BLaER1 (cell line): ENCODE measurements at regions not wholly inside any gene's neighbourhood (a gene's known extent, or its start where the extent isn't known, plus 50 kb on each side); places are given as distances from the start of the nearest gene placed in this dataset.

Experiments used
- H3K27ac ChIP-seq: shearing (Covaris generic); formaldehyde crosslinking; 2 replicates; pipeline ENCODE4 v1.8.1; 2022
- H3K27me3 ChIP-seq: shearing (Covaris generic); formaldehyde crosslinking; 2 replicates; pipeline ENCODE4 v1.8.1; 2022
- H3K36me3 ChIP-seq: shearing (Covaris generic); formaldehyde crosslinking; 2 replicates; pipeline ENCODE4 v1.8.1; 2022
- H3K4me1 ChIP-seq: shearing (Covaris generic); formaldehyde crosslinking; 2 replicates; pipeline ENCODE4 v1.8.1; 2022
- H3K4me2 ChIP-seq: shearing (Covaris generic); formaldehyde crosslinking; 2 replicates; pipeline ENCODE4 v1.8.1; 2022
- H3K4me3 ChIP-seq: shearing (Covaris generic); formaldehyde crosslinking; 2 replicates; pipeline ENCODE4 v1.8.1; 2022
- H3K9ac ChIP-seq: shearing (Covaris generic); formaldehyde crosslinking; 2 replicates; pipeline ENCODE4 v1.8.1; 2022
- H3K9me3 ChIP-seq: shearing (Covaris generic); formaldehyde crosslinking; 2 replicates; pipeline ENCODE4 v1.8.1; 2022
- H4K20me1 ChIP-seq: shearing (Covaris generic); formaldehyde crosslinking; 2 replicates; pipeline ENCODE4 v1.8.1; 2022
- Cebpa-rat ChIP-seq: shearing (Covaris generic); IDR thresholded peaks from 2 replicates; pipeline ENCODE4 v1.8.1; 2022

DNA sequence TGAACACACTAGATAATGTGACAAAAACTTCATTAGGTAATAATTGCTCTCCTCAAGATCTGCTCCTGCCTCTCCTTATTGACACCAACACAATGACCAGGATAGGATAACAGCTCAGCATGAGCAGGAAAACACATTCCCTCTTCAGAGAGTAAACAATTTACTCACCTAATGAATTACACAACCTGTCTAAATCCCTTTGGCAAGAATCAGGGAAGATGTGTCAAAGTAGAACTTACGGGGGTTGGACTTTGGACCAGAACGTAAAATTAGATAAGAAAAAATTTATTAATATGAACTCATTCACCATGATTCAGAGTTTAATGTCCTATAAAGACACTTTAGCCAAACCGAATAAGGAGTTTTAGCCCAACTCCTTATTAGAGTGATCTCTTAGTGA lies 512.2 kb downstream of the SATB2 start:
- H3K4me1 ChIP-seq: no peaks in the 10 kb centered on the region
- H3K27me3 ChIP-seq: no peaks in the 10 kb centered on the region
- no peaks in the 10 kb centered on the region for H3K9me3 ChIP-seq
- no peak for TF ChIP-seq Cebpa-rat
- H3K9ac ChIP-seq: no peak overlapping the region
- no peak overlapping the region for H3K4me3 ChIP-seq
- H4K20me1 ChIP-seq: no peaks in the 10 kb centered on the region
- H3K4me2 ChIP-seq: no peak overlapping the region
- no peaks in the 10 kb centered on the region for H3K36me3 ChIP-seq
- H3K27ac ChIP-seq: no peak overlapping the region

DNA sequence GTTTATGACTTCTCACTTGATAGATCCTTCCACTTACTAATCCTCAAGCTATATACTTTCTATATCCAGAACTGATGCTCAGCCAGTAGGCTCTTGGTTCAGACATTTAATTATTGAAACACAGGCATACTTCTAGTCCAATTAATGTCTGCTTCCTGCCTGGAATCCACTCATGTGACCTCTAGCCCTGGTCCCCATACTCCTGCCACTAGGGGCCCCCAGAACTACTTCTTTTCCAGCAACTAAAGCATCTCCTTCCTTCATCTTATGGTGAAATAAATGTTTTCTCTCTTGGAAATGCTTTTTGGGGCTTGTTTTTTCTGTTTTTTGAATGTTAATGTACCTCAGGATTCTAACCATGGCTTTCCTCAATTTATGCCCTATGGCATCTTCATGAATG lies 527.6 kb downstream of the SATB2 start:
- Histone ChIP-seq H3K9ac (no peak overlapping the region), H3K9me3 (peaks cover 9% of the 10 kb centered on the region; the same call in 1 of the 2 replicates), H3K27ac (no peak overlapping the region), H3K36me3 (no peaks in the 10 kb centered on the region), H3K4me2 (no peak overlapping the region), H3K4me1 (no peaks in the 10 kb centered on the region), H3K4me3 (no peak overlapping the region), H3K27me3 (no peaks in the 10 kb centered on the region), H4K20me1 (no peaks in the 10 kb centered on the region)
- TF ChIP-seq Cebpa-rat: no peak

DNA sequence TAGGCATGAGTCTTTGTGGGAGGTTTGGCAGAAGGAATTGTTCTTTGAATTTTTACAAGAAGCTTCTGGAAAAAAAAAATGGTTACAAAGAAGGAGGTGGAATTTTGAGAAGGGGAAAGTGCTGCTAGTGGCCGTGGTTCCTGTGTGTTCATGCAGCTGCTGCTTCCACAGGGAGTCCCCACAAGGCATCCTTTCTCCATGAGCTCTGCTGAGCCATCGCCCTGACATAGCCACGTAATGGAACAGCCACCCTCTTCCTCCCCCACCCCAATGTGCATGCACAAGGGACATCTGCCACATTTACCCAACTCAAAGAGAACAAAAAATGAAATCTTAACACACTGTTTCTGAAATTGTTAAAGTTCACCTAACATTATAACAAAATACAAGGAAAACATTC lies 529.7 kb downstream of the SATB2 start:
- Histone ChIP-seq H3K9me3 (peaks cover 6% of the 10 kb centered on the region; the same call in 1 of the 2 replicates), H3K27ac (no peak overlapping the region), H3K27me3 (no peaks in the 10 kb centered on the region), H3K4me3 (no peak overlapping the region), H4K20me1 (no peaks in the 10 kb centered on the region), H3K36me3 (no peaks in the 10 kb centered on the region), H3K4me1 (no peaks in the 10 kb centered on the region), H3K4me2 (no peak overlapping the region), H3K9ac (no peak overlapping the region)
- no peak for TF ChIP-seq Cebpa-rat

DNA sequence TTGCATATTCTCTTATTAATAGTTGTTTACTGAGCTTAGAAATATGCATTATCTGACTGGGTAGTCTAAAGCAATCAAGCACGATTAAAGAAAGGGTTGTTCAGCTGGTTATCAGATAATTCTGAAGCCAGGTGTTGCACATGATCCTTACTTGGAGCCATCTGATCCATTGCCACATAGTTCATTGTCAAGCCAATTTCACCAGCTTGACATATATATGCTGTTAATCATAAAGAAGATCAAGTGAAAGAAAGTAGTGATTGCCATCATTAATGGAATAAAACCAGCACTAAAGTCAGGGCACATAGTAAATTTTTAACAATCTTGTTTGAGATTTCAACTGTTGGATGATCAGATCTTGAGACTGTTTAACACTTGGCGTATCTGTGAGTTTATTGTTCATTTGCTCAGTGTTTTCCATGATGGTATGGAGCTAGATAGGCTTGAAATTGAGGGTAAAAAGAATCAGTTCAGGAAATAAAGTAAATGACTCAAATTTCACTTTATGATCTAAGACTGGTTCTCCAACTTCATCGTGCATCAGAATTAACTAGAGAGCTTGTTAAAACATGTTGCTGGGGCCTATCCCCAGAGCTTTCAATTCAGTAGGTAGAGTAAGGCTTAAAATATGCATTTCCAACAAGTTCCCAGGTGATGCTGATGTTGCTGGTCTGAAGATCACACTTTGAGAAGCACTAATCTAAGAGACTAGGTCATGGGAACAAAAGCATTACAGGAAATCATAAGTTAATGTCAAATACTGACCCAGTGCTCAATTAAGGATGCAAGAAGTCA lies 539.6 kb downstream of the SATB2 start:
- Histone ChIP-seq H3K9me3 (no peaks in the 10 kb centered on the region), H4K20me1 (no peaks in the 10 kb centered on the region), H3K9ac (no peak overlapping the region), H3K27ac (no peak overlapping the region), H3K36me3 (no peaks in the 10 kb centered on the region), H3K4me1 (peaks cover 41% of the 10 kb centered on the region), H3K4me2 (no peak overlapping the region), H3K4me3 (no peak overlapping the region), H3K27me3 (no peaks in the 10 kb centered on the region)
- no peak for TF ChIP-seq Cebpa-rat

DNA sequence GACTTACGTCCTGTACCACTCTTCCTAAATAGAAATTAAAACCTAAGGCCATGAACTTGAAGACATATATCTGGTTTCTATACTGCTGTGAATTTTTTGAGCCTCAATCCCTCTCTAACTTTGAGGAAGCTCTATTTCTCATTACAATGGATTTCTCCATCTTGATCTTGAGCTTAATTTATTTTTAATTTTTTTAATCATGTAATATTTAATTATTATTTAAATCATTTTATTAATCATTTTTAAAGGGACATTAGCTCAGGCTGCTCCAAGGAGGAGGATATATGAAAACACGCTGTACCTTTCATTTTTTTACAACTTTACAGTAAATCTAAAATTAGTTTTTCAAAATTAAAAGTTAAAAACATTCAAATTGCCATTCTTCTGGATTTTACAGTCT lies 540.5 kb downstream of the SATB2 start:
- H3K9me3 ChIP-seq: no peaks in the 10 kb centered on the region
- no peak overlapping the region for H3K9ac ChIP-seq
- no peak overlapping the region for H3K27ac ChIP-seq
- H3K27me3 ChIP-seq: no peaks in the 10 kb centered on the region
- H4K20me1 ChIP-seq: no peaks in the 10 kb centered on the region
- no peak for TF ChIP-seq Cebpa-rat
- no peaks in the 10 kb centered on the region for H3K36me3 ChIP-seq
- no peak overlapping the region for H3K4me3 ChIP-seq
- H3K4me1 ChIP-seq: peaks cover 48% of the 10 kb centered on the region
- H3K4me2 ChIP-seq: peak overlapping the region; percentile 68; the same call in 1 of the 2 replicates

DNA sequence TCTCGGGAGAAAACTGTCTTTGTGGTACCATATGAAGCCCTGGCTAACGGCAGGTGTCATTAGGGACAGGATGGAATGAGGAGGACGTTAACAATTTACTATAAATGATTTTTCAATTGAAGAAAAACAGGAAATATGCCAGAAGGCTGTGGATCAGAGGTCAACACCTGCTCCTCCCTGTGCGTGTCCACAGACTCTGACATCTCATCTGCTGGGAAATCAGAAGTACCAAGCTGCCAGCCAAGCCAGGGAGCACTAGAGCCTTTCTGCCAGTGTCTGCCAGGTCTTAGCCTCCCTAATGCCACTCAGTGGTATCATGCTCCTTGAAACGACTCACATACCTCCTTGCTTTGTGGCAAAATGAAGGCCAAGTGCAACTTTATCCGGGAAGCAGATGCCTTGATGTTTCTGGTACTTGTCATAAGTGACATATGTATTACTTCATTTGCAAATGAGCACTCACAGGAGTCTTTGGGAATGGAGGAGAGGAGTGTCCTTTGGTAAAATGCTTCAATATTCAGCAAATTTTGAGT lies 541.1 kb downstream of the SATB2 start:
- no peak overlapping the region for H3K27ac ChIP-seq
- no peaks in the 10 kb centered on the region for H4K20me1 ChIP-seq
- no peak overlapping the region for H3K9ac ChIP-seq
- H3K36me3 ChIP-seq: no peaks in the 10 kb centered on the region
- H3K4me1 ChIP-seq: peaks cover 48% of the 10 kb centered on the region
- no peaks in the 10 kb centered on the region for H3K27me3 ChIP-seq
- H3K9me3 ChIP-seq: no peaks in the 10 kb centered on the region
- no peak overlapping the region for H3K4me3 ChIP-seq
- H3K4me2 ChIP-seq: peak overlapping the region; percentile 68
- no peak for TF ChIP-seq Cebpa-rat

DNA sequence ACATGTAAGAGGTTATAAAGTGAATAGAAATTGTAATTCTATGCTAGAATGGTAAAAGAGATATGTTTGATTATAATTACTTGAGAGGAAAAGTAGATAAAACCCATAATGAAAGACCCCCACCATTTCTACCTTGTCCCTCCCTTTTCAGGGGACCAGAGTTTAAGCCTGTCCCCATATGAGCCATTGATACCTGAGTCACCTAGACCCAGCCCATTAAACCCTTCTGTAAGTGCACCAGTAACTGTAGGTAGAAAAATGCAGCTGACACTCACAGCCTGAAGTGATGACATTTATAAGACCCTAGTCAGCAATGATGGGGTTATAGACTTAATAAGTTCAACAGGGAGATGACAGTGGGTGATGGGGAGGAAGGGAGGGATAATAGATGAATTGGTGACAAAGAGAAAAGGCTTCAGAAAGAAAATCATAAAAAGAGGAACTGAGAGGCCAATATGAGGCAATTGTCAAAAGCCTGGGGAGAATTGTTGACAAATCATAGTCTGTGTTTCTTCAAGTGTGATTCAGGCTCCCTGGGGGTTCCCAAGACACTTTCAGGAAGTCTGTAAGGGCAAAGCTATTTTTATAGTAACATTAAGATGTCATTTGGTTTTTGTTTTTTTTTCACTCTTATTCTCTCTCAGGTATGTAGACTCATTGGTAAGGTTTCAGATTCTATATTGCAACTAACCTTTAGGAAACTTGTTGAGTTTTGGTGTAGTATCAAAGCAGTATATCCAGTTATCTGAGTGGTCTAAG lies 544.2 kb downstream of the SATB2 start:
- Histone ChIP-seq H3K4me2 (peak overlapping the region; percentile 60), H3K27me3 (no peaks in the 10 kb centered on the region), H3K4me1 (peaks cover 48% of the 10 kb centered on the region), H3K9ac (no peak overlapping the region), H4K20me1 (no peaks in the 10 kb centered on the region), H3K9me3 (no peaks in the 10 kb centered on the region), H3K4me3 (no peak overlapping the region), H3K36me3 (no peaks in the 10 kb centered on the region), H3K27ac (peak overlapping the region; percentile 45; the same call in 1 of the 2 replicates)
- peak; percentile 92 for TF ChIP-seq Cebpa-rat

DNA sequence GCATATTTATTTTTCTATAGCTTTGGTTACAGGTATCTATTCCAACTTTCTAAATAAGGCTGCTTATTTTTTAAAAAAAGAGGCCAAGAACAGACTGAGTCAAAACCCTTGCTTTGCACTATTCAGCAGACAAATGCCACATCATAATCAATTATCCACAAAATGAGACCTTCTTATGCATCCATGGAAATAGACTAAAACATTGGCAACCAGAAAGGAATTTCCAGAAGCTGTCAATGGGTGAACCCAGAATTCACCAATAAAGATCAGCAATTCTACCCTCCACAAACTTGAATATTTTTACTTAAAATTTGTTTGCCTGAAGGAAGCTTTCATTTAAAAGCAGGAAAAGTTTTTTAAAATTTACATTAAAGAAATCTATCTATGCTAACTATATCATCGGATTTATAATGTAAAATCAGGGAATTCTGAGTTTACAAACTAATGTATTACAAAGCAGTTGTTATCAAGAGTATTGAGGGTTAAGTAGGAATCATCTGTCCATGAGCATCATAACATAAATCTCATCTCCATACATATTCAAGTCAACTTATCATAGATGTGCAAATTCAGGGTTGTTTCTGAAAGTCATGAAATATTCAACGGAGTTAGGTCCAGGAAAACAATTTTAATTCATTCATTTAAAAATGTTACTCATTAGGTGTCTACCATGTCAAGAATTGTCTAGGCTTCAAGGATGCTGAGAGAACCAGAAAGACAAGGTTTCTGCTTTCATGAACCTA lies 548.0 kb downstream of the SATB2 start:
- no peak for TF ChIP-seq Cebpa-rat
- no peak overlapping the region for H3K9ac ChIP-seq
- no peak overlapping the region for H3K27ac ChIP-seq
- no peak overlapping the region for H3K4me3 ChIP-seq
- no peaks in the 10 kb centered on the region for H4K20me1 ChIP-seq
- H3K4me2 ChIP-seq: no peak overlapping the region
- no peaks in the 10 kb centered on the region for H3K9me3 ChIP-seq
- H3K4me1 ChIP-seq: peaks cover 34% of the 10 kb centered on the region
- H3K36me3 ChIP-seq: no peaks in the 10 kb centered on the region
- no peaks in the 10 kb centered on the region for H3K27me3 ChIP-seq

DNA sequence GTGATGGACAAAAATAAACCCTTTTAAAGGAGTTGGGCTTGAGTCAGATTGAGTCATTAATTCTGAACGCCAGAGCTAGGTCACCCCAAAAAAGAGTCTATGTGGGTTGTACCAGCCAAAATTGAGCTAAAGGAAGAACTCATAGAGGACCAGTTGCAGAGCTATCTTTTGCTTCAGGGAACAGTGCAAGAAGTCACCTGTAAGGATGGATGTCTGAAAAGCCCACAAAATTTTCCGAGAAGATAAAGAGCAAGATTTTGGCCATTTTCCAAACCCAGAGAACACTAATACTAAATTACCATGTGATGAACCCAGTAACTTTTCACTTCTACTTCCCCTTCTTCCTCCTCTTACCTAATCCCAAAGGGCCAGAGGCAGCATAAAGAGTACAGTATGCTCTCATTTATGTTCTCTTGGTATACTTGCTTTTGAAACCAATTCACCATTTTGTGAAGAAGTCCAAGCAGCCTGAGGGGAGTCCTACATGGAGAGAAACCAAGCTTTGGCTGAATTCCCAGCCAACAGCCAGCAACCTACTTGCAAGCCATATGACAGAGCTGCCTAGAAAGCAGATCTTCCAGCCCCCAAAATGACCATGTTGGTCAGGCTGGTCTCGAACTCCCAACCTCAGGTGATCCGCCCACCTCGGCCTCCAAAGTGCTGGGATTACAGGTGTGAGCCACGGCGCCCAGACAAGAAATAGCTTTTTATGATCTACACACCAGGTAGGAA lies 551.7 kb downstream of the SATB2 start:
- H3K27me3 ChIP-seq: no peaks in the 10 kb centered on the region
- H3K27ac ChIP-seq: no peak overlapping the region
- H3K4me1 ChIP-seq: peaks cover 12% of the 10 kb centered on the region
- H3K4me3 ChIP-seq: no peak overlapping the region
- no peak for TF ChIP-seq Cebpa-rat
- H3K9me3 ChIP-seq: no peaks in the 10 kb centered on the region
- no peaks in the 10 kb centered on the region for H3K36me3 ChIP-seq
- peak overlapping the region; percentile 52 for H3K4me2 ChIP-seq
- no peak overlapping the region for H3K9ac ChIP-seq
- no peaks in the 10 kb centered on the region for H4K20me1 ChIP-seq
